Right lobe of liver (tissue), 6 donors: ENCODE measurements at regions not wholly inside any gene's neighbourhood (a gene's known extent, or its start where the extent isn't known, plus 50 kb on each side); places are given as distances from the start of the nearest gene placed in this dataset.

Source experiments
- ATAC-seq, 4 donors: fragments of 200-7000 bp; cut with Tn5 transposase; one replicate each; pipeline ENCODE4 v1.9.1; 2020; ENCODE audit warnings: mild to moderate bottlenecking in 4 of 4, moderate library complexity in 4 of 4
- DNase-seq, 3 donors: peaks; one replicate each; pipeline ENCODE4 v3.0.0-alpha.2; 2020
- H3K27ac ChIP-seq, 3 donors: fragments of 200-600 bp; one replicate each; pipeline ENCODE4 v1.8.0; 2022
- H3K27me3 ChIP-seq, 2 donors: fragments of 200-600 bp; one replicate each; pipeline ENCODE4 v1.8.0; 2022
- H3K36me3 ChIP-seq, 4 donors: fragments of 200-600 bp; sonication (generic) in 1 of 4; one replicate each; pipeline versions ENCODE4 v1.5.1 to v1.8.0; 2017 to 2022; ENCODE audit warnings: control low read depth in 1 of 4
- H3K4me1 ChIP-seq, 4 donors: fragments of 200-600 bp; sonication (generic) in 1 of 4; one replicate each; pipeline versions ENCODE4 v1.5.1 to v1.8.0; 2017 to 2022; ENCODE audit warnings: control low read depth in 1 of 4
- H3K4me3 ChIP-seq, 3 donors: fragments of 200-600 bp; one replicate each; pipeline ENCODE4 v1.8.0; 2022
- H3K9me3 ChIP-seq, 4 donors: fragments of 200-600 bp; sonication (generic) in 1 of 4; one replicate each; pipeline versions ENCODE4 v1.5.1 to v1.8.0; 2017 to 2022; ENCODE audit warnings: control low read depth in 1 of 4
- CTCF ChIP-seq, 4 donors: fragments of 200-600 bp in 3 of 4; fragments of 450-650 bp in 1 of 4; IDR thresholded peaks; one replicate each; pipeline versions ENCODE4 v1.5.1 to v1.8.0; 2016 to 2022; ENCODE audit warnings: antibody characterized with exemption in 4 of 4, mild to moderate bottlenecking in 2 of 4
- POLR2A ChIP-seq: fragments of 450-650 bp; IDR thresholded peaks from one replicate; pipeline ENCODE4 v1.6.1; 2017; ENCODE audit warnings: antibody characterized with exemption, mild to moderate bottlenecking
- WGBS: methylation state at CpG from one replicate; pipeline ENCODE4 v1.1.6; 2018; ENCODE audit warnings: low coverage, low lambda C conversion rate; ENCODE audit not compliant: insufficient coverage; ENCODE audit errors: missing lambda C conversion rate; 5-methylcytosine and 5-hydroxymethylcytosine counted together
- intact Hi-C, 2 donors: fragments of 100-400 bp; cut with DNase I; formaldehyde crosslinking; loops; one replicate each; pipeline versions ENCODE4 v1.11.2 to v1.14.1; 2022
- donor health status: DM: no; HTN: yes; CAD: no.
- donor health status: DM: no; HTN: no; CAD: no.
- donor health status: DM: no; HTN: no; CAD: no.
- donor health status: DM: no; HTN: yes; CAD: no.
- donor health status: DM: no; HTN: yes; CAD: no.

GRCh38 chr5:57338068-57338867 is 144.3 kb downstream of the ACTBL2 start:
- Histone ChIP-seq H3K9me3 (no peaks in the 10 kb centered on the region), H3K27me3 (no peaks in the 10 kb centered on the region), H3K4me3 (no peak overlapping the region), H3K4me1 (no peaks in the 10 kb centered on the region), H3K27ac (no peak overlapping the region), H3K36me3 (no peaks in the 10 kb centered on the region)
- no peak for DNase-seq
- peak; percentile 87 to 90 (median 89) for ATAC-seq
- WGBS = 52% methylated on average over 4 of the region's 4 CpGs
- TF ChIP-seq POLR2A (no peak), CTCF (IDR thresholded peaks at IDR 0.05) (peak; percentile 35 to 61 (median 44))
- intact Hi-C loops = no loop called here

GRCh38 chr5:57335092-57335660 is 147.4 kb downstream of the ACTBL2 start:
- H3K9me3 ChIP-seq = no peaks in the 10 kb centered on the region
- ATAC-seq (peak in 1 of 4 donors; percentile 29), DNase-seq (no peak)
- H3K27ac ChIP-seq = no peak overlapping the region
- TF ChIP-seq POLR2A = no peak
- no peak for TF ChIP-seq CTCF (IDR thresholded peaks at IDR 0.05)
- no peaks in the 10 kb centered on the region for H3K4me1 ChIP-seq
- H3K27me3 ChIP-seq = no peaks in the 10 kb centered on the region
- intact Hi-C loops = no loop called here
- H3K4me3 ChIP-seq = no peak overlapping the region
- 55% methylated on average over 1 of the region's 1 CpG for WGBS
- no peaks in the 10 kb centered on the region for H3K36me3 ChIP-seq

- Histone ChIP-seq H3K9me3 (no peaks in the 10 kb centered on the region), H3K27me3 (no peaks in the 10 kb centered on the region), H3K4me3 (no peak overlapping the region), H3K27ac (no peak overlapping the region), H3K4me1 (no peaks in the 10 kb centered on the region), H3K36me3 (no peaks in the 10 kb centered on the region)
- ATAC-seq = no peak
- intact Hi-C loops = no loop called here
- no peak for DNase-seq
- WGBS = 29% methylated on average over 1 of the region's 1 CpG
- TF ChIP-seq CTCF (IDR thresholded peaks at IDR 0.05) (no peak), POLR2A (no peak)
Observed at GRCh38 chr5:57334475-57334874, 148.1 kb downstream of the ACTBL2 start.

- Histone ChIP-seq H3K4me3 (no peak overlapping the region), H3K36me3 (no peaks in the 10 kb centered on the region), H3K27me3 (no peaks in the 10 kb centered on the region), H3K27ac (no peak overlapping the region), H3K4me1 (no peaks in the 10 kb centered on the region), H3K9me3 (no peaks in the 10 kb centered on the region)
- 45% methylated on average over 4 of the region's 4 CpGs for WGBS
- DNase-seq (no peak), ATAC-seq (no peak)
- TF ChIP-seq POLR2A (no peak), CTCF (IDR thresholded peaks at IDR 0.05) (no peak)
- intact Hi-C loops = no loop called here
Observed at GRCh38 chr5:57332361-57332760, 150.2 kb downstream of the ACTBL2 start.
